ENCODE measurements at regions not wholly inside any gene's neighbourhood (a gene's known extent, or its start where the extent isn't known, plus 50 kb on each side); places are given as distances from the start of the nearest gene placed in this dataset.

- H3K27me3 Mint-ChIP-seq (ENCODE audit: low read depth), result peaks cover 57% of the 10 kb centered on the region
- ChIA-PET POLR2A (no interaction called here), CTCF (interaction anchor here (0.7 kb wide), 1 partner anchor 10 kb away, joined by 3 read pairs; no protein-coding TSS in a partner anchor)
- peaks cover 37% of the 10 kb centered on the region for H3K4me1 Mint-ChIP-seq
- TF ChIP-seq HMGXB4 (CRISPR knock-in tag; IDR thresholded peaks at IDR 0.05) (no peak), USF1 (CRISPR knock-in tag; IDR thresholded peaks at IDR 0.05) (no peak), NR2C2 (CRISPR knock-in tag; IDR thresholded peaks at IDR 0.05) (no peak), FOXP1 (CRISPR knock-in tag; IDR thresholded peaks at IDR 0.05; ENCODE audit: borderline replicate concordance) (no peak), JAZF1 (CRISPR knock-in tag; IDR thresholded peaks at IDR 0.05) (no peak), FOXP4 (CRISPR knock-in tag; IDR thresholded peaks at IDR 0.05) (no peak), SOX15 (CRISPR knock-in tag; IDR thresholded peaks at IDR 0.05) (no peak), ATF3 (CRISPR knock-in tag; conservative IDR thresholded peaks at IDR 0.05) (no peak), TEAD4 (CRISPR knock-in tag; IDR thresholded peaks at IDR 0.05) (no peak), ARID4B (CRISPR knock-in tag; IDR thresholded peaks at IDR 0.05; ENCODE audit: borderline replicate concordance) (no peak), ZNF671 (CRISPR knock-in tag; IDR thresholded peaks at IDR 0.05) (no peak), IRF1 (CRISPR knock-in tag; IDR thresholded peaks at IDR 0.05) (no peak), ZNF263 (CRISPR knock-in tag; IDR thresholded peaks at IDR 0.05; ENCODE audit: low read depth) (no peak), ZNF532 (CRISPR knock-in tag; IDR thresholded peaks at IDR 0.05; ENCODE audit: borderline replicate concordance) (no peak), ZMAT4 (CRISPR knock-in tag; IDR thresholded peaks at IDR 0.05) (no peak), ERG (CRISPR knock-in tag; IDR thresholded peaks at IDR 0.05) (no peak), ZNF219 (CRISPR knock-in tag; IDR thresholded peaks at IDR 0.05; ENCODE audit: borderline replicate concordance) (no peak)
- no peak overlapping the region for H3K4me3 Mint-ChIP-seq
- H3K36me3 Mint-ChIP-seq, result peaks cover 20% of the 10 kb centered on the region
- DNase-seq (ENCODE audit: low spot score) (no peak), ATAC-seq (no peak)
- peaks cover 22% of the 10 kb centered on the region for H3K9me3 Mint-ChIP-seq
- no peak overlapping the region for H3K27ac Mint-ChIP-seq
Observed at GRCh38 chr6:14275493-14275851, 157.9 kb downstream of the CD83 start.
